HS-27A (cell line): ENCODE measurements at regions not wholly inside any gene's neighbourhood (a gene's known extent, or its start where the extent isn't known, plus 50 kb on each side); places are given as distances from the start of the nearest gene placed in this dataset.
A peak's percentile ranks its signal among the peaks of the same experiment; 100 is the strongest.

Experiments
- DNase-seq: peaks from one replicate; pipeline ENCODE4 v3.0.0-alpha.2; 2012; ENCODE audit warnings: low read depth, missing footprints

GRCh38 chr15:62708470-62708869, 334.1 kb upstream of the TPM1 start:
- DNase-seq: no peak

- DNase-seq: no peak
Measured at GRCh38 chr15:62709261-62709660, 333.3 kb upstream of the TPM1 start.

GRCh38 chr15:62711691-62712454, 330.7 kb upstream of the TPM1 start:
- DNase-seq: no peak

GRCh38 chr15:62712455-62712839, 330.1 kb upstream of the TPM1 start:
- no peak for DNase-seq

- no peak for DNase-seq
Measured at GRCh38 chr15:62715946-62716345, 326.6 kb upstream of the TPM1 start.

- DNase-seq: no peak
Measured at GRCh38 chr15:62717496-62717895, 325.1 kb upstream of the TPM1 start.

- peak; percentile 64 for DNase-seq
Measured at GRCh38 chr15:62719316-62719715, 323.2 kb upstream of the TPM1 start.

GRCh38 chr15:62722237-62722636, 320.3 kb upstream of the TPM1 start:
- no peak for DNase-seq

GRCh38 chr15:62726461-62726860, 316.1 kb upstream of the TPM1 start:
- no peak for DNase-seq

- DNase-seq: no peak
Measured at GRCh38 chr15:62727501-62727900, 315.0 kb upstream of the TPM1 start.

- DNase-seq: no peak
Measured at GRCh38 chr15:62730825-62731224, 311.7 kb upstream of the TPM1 start.

- no peak for DNase-seq
Measured at GRCh38 chr15:62732078-62732477, 310.5 kb upstream of the TPM1 start.

GRCh38 chr15:62734706-62735105, 307.8 kb upstream of the TPM1 start:
- no peak for DNase-seq

- DNase-seq: no peak
Measured at GRCh38 chr15:62736756-62737155, 305.8 kb upstream of the TPM1 start.

- no peak for DNase-seq
Measured at GRCh38 chr15:62737551-62737950, 305.0 kb upstream of the TPM1 start.

GRCh38 chr15:62739082-62739481, 303.5 kb upstream of the TPM1 start:
- DNase-seq: peak; percentile 68

GRCh38 chr15:62739507-62739906, 303.0 kb upstream of the TPM1 start:
- peak; percentile 82 for DNase-seq

- DNase-seq: no peak
Measured at GRCh38 chr15:62740141-62741004, 302.2 kb upstream of the TPM1 start.

GRCh38 chr15:62741106-62741505, 301.4 kb upstream of the TPM1 start:
- no peak for DNase-seq

GRCh38 chr15:62742409-62743171, 300.0 kb upstream of the TPM1 start:
- peak; percentile 77 for DNase-seq

GRCh38 chr15:62745621-62746225, 296.8 kb upstream of the TPM1 start:
- DNase-seq: no peak

- no peak for DNase-seq
Measured at GRCh38 chr15:62748196-62748595, 294.4 kb upstream of the TPM1 start.
